ENCODE measurements at regions not wholly inside any gene's neighbourhood (a gene's known extent, or its start where the extent isn't known, plus 50 kb on each side); places are given as distances from the start of the nearest gene placed in this dataset.
"Not testable (repeated sequence)": the region's sequence is repeated elsewhere in the genome, so short reads cannot be mapped to it uniquely, and the experiment has no call there.

GRCh38 chr18:3328532-3328931 lies 66.6 kb downstream of the MYL12B start:
- DNase-seq (ENCODE audit: low spot score) = no peak

GRCh38 chr18:3329471-3329870 lies 67.5 kb downstream of the MYL12B start:
- no peak for DNase-seq (ENCODE audit: low spot score)

GRCh38 chr18:3329872-3330271 lies 67.9 kb downstream of the MYL12B start:
- DNase-seq (ENCODE audit: low spot score) = no peak

GRCh38 chr18:3330622-3331021 lies 68.7 kb downstream of the MYL12B start:
- DNase-seq (ENCODE audit: low spot score) = peak; percentile 80

GRCh38 chr18:3332376-3332775 lies 70.4 kb downstream of the MYL12B start:
- no peak for DNase-seq (ENCODE audit: low spot score)

GRCh38 chr18:3333056-3333720 lies 71.3 kb downstream of the MYL12B start:
- no peak for DNase-seq (ENCODE audit: low spot score)

GRCh38 chr18:3333721-3334386 lies 71.9 kb downstream of the MYL12B start:
- DNase-seq (ENCODE audit: low spot score) = no peak

- peak; percentile 52 for DNase-seq (ENCODE audit: low spot score)
Measured at GRCh38 chr18:3340015-3340681, 78.2 kb downstream of the MYL12B start.

GRCh38 chr18:3340682-3341097 lies 78.8 kb downstream of the MYL12B start:
- DNase-seq (ENCODE audit: low spot score) = peak; percentile 41

GRCh38 chr18:3342628-3343027 lies 80.7 kb downstream of the MYL12B start:
- no peak for DNase-seq (ENCODE audit: low spot score)

GRCh38 chr18:3345452-3345851 lies 83.5 kb downstream of the MYL12B start:
- no peak for DNase-seq (ENCODE audit: low spot score)

GRCh38 chr18:3345885-3346284 lies 84.0 kb downstream of the MYL12B start:
- no peak for DNase-seq (ENCODE audit: low spot score)

- DNase-seq (ENCODE audit: low spot score) = no peak
Measured at GRCh38 chr18:3346487-3346886, 84.6 kb downstream of the MYL12B start.

GRCh38 chr18:3347286-3347803 lies 85.4 kb downstream of the MYL12B start:
- DNase-seq (ENCODE audit: low spot score) = no peak

GRCh38 chr18:3348176-3348575 lies 86.2 kb downstream of the MYL12B start:
- DNase-seq (ENCODE audit: low spot score) = no peak

GRCh38 chr18:3349046-3349841 lies 87.3 kb downstream of the MYL12B start:
- not testable (repeated sequence) for DNase-seq (ENCODE audit: low spot score)

- no peak for DNase-seq (ENCODE audit: low spot score)
Measured at GRCh38 chr18:3350021-3350420, 88.1 kb downstream of the MYL12B start.

GRCh38 chr18:3350566-3351527 lies 88.9 kb downstream of the MYL12B start:
- DNase-seq (ENCODE audit: low spot score) = peak; percentile 77

GRCh38 chr18:3354506-3354905 lies 92.6 kb downstream of the MYL12B start:
- no peak for DNase-seq (ENCODE audit: low spot score)

- no peak for DNase-seq (ENCODE audit: low spot score)
Measured at GRCh38 chr18:3356614-3357013, 93.4 kb upstream of the TGIF1 start.

GRCh38 chr18:3357516-3357915 lies 92.5 kb upstream of the TGIF1 start:
- DNase-seq (ENCODE audit: low spot score) = no peak

Measured in HT-29 (cell line).